K562 (cell line): ENCODE measurements at regions not wholly inside any gene's neighbourhood (a gene's known extent, or its start where the extent isn't known, plus 50 kb on each side); places are given as distances from the start of the nearest gene placed in this dataset.

Experiments used
- ARHGAP35 ChIP-seq: fragments of 450-650 bp; IDR thresholded peaks from 2 replicates; pipeline ENCODE4 v1.6.1; 2018; ENCODE audit not compliant: partially characterized antibody
- CTCF ChIP-seq, 3 experiments: IDR thresholded peaks in 2 of 3; conservative IDR thresholded peaks in 1 of 3; 2 replicates each; pipeline ENCODE4 v1.5.1; 2011 to 2012; ENCODE audit warnings: low read length in 3 of 3, mild to moderate bottlenecking in 3 of 3, control low read depth in 2 of 3, improper control_type of control experiment in 1 of 3, inconsistent platforms in 1 of 3, low read depth in 1 of 3, mixed read lengths in 1 of 3, moderate library complexity in 1 of 3; ENCODE audit not compliant: insufficient read depth in 2 of 3
- GTF3C2 ChIP-seq: IDR thresholded peaks from 3 replicates; pipeline ENCODE4 v1.6.1; 2011; ENCODE audit warnings: borderline replicate concordance, mild to moderate bottlenecking, moderate library complexity; ENCODE audit not compliant: insufficient read length; ENCODE audit errors: extremely low read depth
- HDAC1 ChIP-seq, 2 experiments: fragments of 450-650 bp; IDR thresholded peaks; 2 replicates each; pipeline ENCODE4 v1.6.1; 2016 to 2017; ENCODE audit warnings: inconsistent platforms in 1 of 2, mild to moderate bottlenecking in 1 of 2, moderate library complexity in 1 of 2
- HLTF ChIP-seq: fragments of 450-650 bp; IDR thresholded peaks from 2 replicates; pipeline ENCODE4 v1.6.1; 2016
- KDM1A ChIP-seq, 2 experiments: fragments of 450-650 bp; IDR thresholded peaks; 2 replicates each; pipeline ENCODE4 v1.6.1; 2016; ENCODE audit warnings: mild to moderate bottlenecking in 2 of 2
- NFYB ChIP-seq: IDR thresholded peaks from 2 replicates; pipeline ENCODE4 v1.6.1; 2011; ENCODE audit warnings: mild to moderate bottlenecking, moderate library complexity; ENCODE audit not compliant: insufficient read length; ENCODE audit errors: extremely low read depth
- NR0B1 ChIP-seq: fragments of 450-650 bp; IDR thresholded peaks from one replicate; pipeline ENCODE4 v1.6.1; 2018; ENCODE audit warnings: mild to moderate bottlenecking, moderate library complexity; ENCODE audit not compliant: partially characterized antibody
- RBM25 ChIP-seq: fragments of 200-400 bp; formaldehyde crosslinking; IDR thresholded peaks from 2 replicates; pipeline ENCODE4 v1.6.1; 2018; ENCODE audit warnings: low read length, low read depth, moderate library complexity; ENCODE audit not compliant: severe bottlenecking
- RHOXF2B ChIP-seq: fragments of 250-450 bp; sonication (Bioruptor Pico); conservative IDR thresholded peaks from 2 replicates; pipeline ENCODE4 v1.5.1; 2021
- STAT5B ChIP-seq: fragments of 250-450 bp; sonication (Bioruptor Pico); IDR thresholded peaks from 2 replicates; pipeline ENCODE4 v1.8.0; 2021; ENCODE audit warnings: mild to moderate bottlenecking, inconsistent platforms
- THRB ChIP-seq: fragments of 450-650 bp; formaldehyde crosslinking; conservative IDR thresholded peaks from 2 replicates; pipeline ENCODE4 v1.4.0; 2022; ENCODE audit warnings: mild to moderate bottlenecking, missing genetic modification characterization
- ZNF239 ChIP-seq: fragments of 250-450 bp; sonication (Bioruptor Pico); IDR thresholded peaks from 2 replicates; pipeline ENCODE4 v1.4.0; 2020; ENCODE audit warnings: mild to moderate bottlenecking
- ZNF253 ChIP-seq: fragments of 250-450 bp; sonication (Bioruptor Pico); conservative IDR thresholded peaks from 2 replicates; pipeline ENCODE4 v1.6.1; 2021; ENCODE audit warnings: mild to moderate bottlenecking
- ZNF263 ChIP-seq: sonication (generic); formaldehyde crosslinking; IDR thresholded peaks from 2 replicates; pipeline ENCODE4 v1.8.0; 2022; ENCODE audit warnings: mild to moderate bottlenecking, missing genetic modification reagents, borderline replicate concordance
- TF ChIP-seq, protein P1 (sequence below): fragments of 450-650 bp; formaldehyde crosslinking; IDR thresholded peaks from 2 replicates; pipeline ENCODE4 v1.4.0; 2022; ENCODE audit warnings: mild to moderate bottlenecking, moderate library complexity
- TF ChIP-seq, protein P2 (sequence below): fragments of 450-650 bp; formaldehyde crosslinking; IDR thresholded peaks from 2 replicates; pipeline ENCODE4 v1.4.0; 2022; ENCODE audit warnings: missing genetic modification characterization

DNA sequence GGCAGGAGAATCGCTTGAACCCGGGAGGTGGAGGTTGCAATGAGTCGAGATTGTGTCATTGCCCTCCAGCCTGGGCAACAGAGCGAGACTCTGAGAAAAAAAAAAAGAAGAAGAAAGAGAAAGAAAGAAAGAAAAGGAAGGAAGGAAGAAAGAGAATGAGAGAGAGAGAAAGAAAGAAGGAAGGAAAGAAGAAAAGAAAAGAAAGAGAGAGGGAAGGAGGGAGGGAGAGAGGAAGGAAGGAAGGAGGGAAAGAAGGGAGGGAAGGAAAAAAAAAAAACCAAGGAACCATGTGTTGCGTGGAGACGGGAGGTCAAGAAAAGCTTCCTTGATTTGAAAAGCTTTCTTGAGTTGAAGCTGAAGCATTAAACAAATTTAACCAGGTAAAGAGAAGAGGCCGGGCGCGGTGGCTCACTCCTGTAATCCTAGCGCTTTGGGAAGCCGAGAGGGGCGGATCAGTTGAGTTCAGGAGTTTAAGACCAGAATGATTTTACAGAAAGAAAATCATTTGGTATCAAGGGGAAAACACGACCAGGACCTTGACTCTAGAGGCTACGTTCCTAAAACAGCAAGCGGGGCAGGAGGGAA lies 90.5 kb upstream of the PRSS16 start (continued):
- TF ChIP-seq ARHGAP35 = peak; percentile 88
- TF ChIP-seq STAT5B (CRISPR knock-in tag) = no peak
- no peak for TF ChIP-seq ZNF239 (CRISPR knock-in tag)
- no peak for TF ChIP-seq GTF3C2
- no peak for TF ChIP-seq CTCF (IDR thresholded peaks at IDR 0.05 in 2 of 3, conservative IDR thresholded peaks at IDR 0.05 in 1 of 3; ENCODE audit: insufficient read depth in 2 of 3, low read depth in 1 of 3, low read length in 3 of 3)
- no peak for TF ChIP-seq NR0B1
- no peak for TF ChIP-seq RHOXF2B (CRISPR knock-in tag)
- TF ChIP-seq HDAC1 (IDR thresholded peaks at IDR 0.05) = peak; percentile 52 to 85; a peak in 2 of 4 replicates
- TF ChIP-seq ZNF253 (CRISPR knock-in tag) = no peak
- no peak for TF ChIP-seq NFYB
- TF ChIP-seq, protein P1, sequence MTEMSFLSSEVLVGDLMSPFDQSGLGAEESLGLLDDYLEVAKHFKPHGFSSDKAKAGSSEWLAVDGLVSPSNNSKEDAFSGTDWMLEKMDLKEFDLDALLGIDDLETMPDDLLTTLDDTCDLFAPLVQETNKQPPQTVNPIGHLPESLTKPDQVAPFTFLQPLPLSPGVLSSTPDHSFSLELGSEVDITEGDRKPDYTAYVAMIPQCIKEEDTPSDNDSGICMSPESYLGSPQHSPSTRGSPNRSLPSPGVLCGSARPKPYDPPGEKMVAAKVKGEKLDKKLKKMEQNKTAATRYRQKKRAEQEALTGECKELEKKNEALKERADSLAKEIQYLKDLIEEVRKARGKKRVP (CRISPR knock-in tag) = no peak
- 0 out of 2 replicates have a peak, but pooled peaks have one; percentile 47 for TF ChIP-seq THRB (CRISPR knock-in tag)
- TF ChIP-seq HLTF = peak; percentile 97
- TF ChIP-seq ZNF263 (CRISPR knock-in tag) = no peak
- TF ChIP-seq, protein P2, sequence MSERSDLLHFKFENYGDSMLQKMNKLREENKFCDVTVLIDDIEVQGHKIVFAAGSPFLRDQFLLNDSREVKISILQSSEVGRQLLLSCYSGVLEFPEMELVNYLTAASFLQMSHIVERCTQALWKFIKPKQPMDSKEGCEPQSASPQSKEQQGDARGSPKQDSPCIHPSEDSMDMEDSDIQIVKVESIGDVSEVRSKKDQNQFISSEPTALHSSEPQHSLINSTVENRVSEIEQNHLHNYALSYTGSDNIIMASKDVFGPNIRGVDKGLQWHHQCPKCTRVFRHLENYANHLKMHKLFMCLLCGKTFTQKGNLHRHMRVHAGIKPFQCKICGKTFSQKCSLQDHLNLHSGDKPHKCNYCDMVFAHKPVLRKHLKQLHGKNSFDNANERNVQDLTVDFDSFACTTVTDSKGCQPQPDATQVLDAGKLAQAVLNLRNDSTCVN (CRISPR knock-in tag) = 0 out of 2 replicates have a peak, but pooled peaks have one; percentile 54
- TF ChIP-seq KDM1A (IDR thresholded peaks at IDR 0.05) = 0 out of 4 replicates have a peak, but pooled peaks of 1 of the 2 experiments have one; percentile 20
- TF ChIP-seq RBM25 = no peak
